GM19238 (cell line): ENCODE measurements at regions not wholly inside any gene's neighbourhood (a gene's known extent, or its start where the extent isn't known, plus 50 kb on each side); places are given as distances from the start of the nearest gene placed in this dataset.
"Not testable (repeated sequence)": the region's sequence is repeated elsewhere in the genome, so short reads cannot be mapped to it uniquely, and the experiment has no call there.

Source experiments
- DNase-seq: peaks from one replicate; pipeline ENCODE4 v3.0.0; 2011; ENCODE audit warnings: low spot score; ENCODE audit not compliant: insufficient read length

- no peak for DNase-seq
Observed at GRCh38 chr18:70397259-70397925, 108.5 kb downstream of the SOCS6 start.

DNA sequence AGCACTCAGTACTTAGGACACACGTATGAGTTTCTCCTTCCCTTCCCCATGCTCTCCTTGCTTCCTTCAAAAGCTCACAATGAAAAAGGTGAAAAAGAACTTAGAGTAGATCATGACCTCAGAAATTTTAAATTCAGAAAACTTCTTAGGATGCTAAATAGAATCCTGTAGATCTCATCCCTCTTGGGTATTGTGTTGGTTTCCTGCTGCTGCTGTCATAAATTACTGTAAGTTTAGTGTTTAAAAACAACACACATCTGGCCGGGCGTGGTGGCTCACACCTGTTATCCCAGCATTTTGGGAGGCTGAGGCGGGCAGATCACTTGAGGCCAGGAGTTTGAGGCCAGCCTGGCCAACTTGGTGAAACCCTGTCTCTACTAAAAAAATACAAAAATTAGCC lies 106.9 kb downstream of the SOCS6 start:
- DNase-seq = not testable (repeated sequence)

- no peak for DNase-seq
Observed at GRCh38 chr18:70394672-70395071, 105.8 kb downstream of the SOCS6 start.

DNA sequence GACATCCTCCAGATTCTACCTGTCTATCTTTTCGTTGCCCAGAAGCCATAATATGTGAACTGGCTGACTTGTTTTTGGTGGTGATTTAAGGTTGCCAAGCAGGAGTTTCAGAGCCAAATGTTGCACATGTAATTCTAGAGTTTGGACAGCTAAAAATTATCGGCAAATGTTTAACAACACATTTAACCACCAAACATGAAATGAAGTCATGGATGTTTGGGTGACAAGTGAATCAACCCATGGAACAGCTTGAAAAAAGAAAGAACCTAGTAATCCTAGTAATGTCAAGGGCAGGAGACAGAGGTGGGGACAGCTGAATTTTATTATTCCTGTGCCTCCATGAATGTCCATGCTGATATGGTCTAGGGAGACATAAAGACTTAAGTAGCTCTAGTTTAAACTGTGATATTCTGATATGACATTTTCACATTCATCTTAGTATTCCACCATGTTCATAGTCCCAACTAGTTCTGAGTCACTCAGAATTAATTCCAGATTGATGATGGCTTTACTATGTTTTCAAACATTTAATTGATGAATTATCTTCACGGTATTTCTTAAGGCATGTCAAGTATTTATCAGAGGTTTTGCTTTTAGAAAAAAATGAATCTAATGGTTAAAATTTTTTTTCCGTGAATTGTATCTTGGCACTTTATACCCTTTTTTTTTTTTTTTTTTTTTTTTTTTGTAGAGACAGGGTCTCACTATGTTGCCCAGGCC lies 101.7 kb downstream of the SOCS6 start:
- no peak for DNase-seq

DNA sequence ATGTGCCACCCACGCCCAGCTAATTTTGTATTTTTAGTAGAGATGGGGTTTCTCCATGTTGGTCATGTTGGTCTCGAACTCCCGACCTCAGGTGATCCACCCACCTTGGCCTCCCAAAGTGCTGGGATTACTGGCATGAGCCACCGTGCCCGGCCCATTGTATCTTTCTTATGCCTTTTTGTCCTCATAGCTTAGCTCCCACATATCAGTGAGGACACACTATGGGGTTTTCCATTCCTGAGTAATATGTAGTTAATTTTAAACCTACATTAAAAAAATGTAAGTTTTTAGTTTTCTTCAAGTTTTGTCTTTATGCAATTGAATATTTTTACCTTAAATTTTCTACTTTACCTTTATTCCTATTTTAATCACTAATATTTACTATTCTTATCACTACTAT lies 100.2 kb downstream of the SOCS6 start:
- DNase-seq = not testable (repeated sequence)

DNA sequence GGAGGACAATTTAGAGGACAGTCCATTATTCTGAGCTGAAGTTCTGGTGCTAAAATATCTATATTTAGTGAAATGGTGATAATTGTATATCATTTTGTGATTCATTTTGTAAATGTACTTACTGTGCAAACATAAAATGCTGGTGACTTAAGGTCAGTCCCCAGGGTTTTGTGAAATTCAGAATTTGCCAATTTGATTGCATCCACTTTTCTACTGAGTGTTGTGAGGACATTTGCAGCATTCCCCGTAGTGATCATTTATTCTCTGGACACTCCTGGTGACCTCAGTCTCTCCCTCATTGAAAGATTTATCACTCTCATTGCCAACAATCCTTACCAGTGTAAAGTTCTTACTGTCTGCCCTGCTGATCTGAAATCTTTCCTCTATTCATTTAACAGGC lies 98.2 kb downstream of the SOCS6 start:
- no peak for DNase-seq

GRCh38 chr18:70386582-70386981 lies 97.7 kb downstream of the SOCS6 start:
- no peak for DNase-seq

GRCh38 chr18:70385474-70385873 lies 96.6 kb downstream of the SOCS6 start:
- DNase-seq = no peak

- no peak for DNase-seq
Observed at GRCh38 chr18:70384181-70384790, 95.4 kb downstream of the SOCS6 start.

GRCh38 chr18:70382992-70383717 lies 94.3 kb downstream of the SOCS6 start:
- DNase-seq = no peak

GRCh38 chr18:70382017-70382416 lies 93.2 kb downstream of the SOCS6 start:
- DNase-seq = no peak

- no peak for DNase-seq
Observed at GRCh38 chr18:70380915-70381896, 92.4 kb downstream of the SOCS6 start.
